ENCODE measurements at regions not wholly inside any gene's neighbourhood (a gene's known extent, or its start where the extent isn't known, plus 50 kb on each side); places are given as distances from the start of the nearest gene placed in this dataset.

- H3K9me2 ChIP-seq (ENCODE audit: insufficient read depth, low read length), result no peaks in the 10 kb centered on the region
- H3F3A ChIP-seq (ENCODE audit: insufficient read depth, low read length, poor library complexity, severe bottlenecking), result no peaks in the 10 kb centered on the region
- H2AFZ ChIP-seq (ENCODE audit: low read depth, low read length), result no peak overlapping the region
- no peaks in the 10 kb centered on the region for H3K9me3 ChIP-seq (ENCODE audit: low read length)
- no peaks in the 10 kb centered on the region for H3K36me3 ChIP-seq (ENCODE audit: insufficient read depth, low read length)
- no peak overlapping the region for H3K9ac ChIP-seq (ENCODE audit: low read length)
- no peaks in the 10 kb centered on the region for H3K27me3 ChIP-seq (ENCODE audit: insufficient read depth, low read depth, low read length)
- H4K20me1 ChIP-seq (ENCODE audit: insufficient read depth), result no peaks in the 10 kb centered on the region
- TF ChIP-seq EZH2 (IDR thresholded peaks at IDR 0.05; ENCODE audit: borderline replicate concordance, insufficient read depth, low read length, poor library complexity, severe bottlenecking) (no peak), EP300 (conservative IDR thresholded peaks at IDR 0.05; ENCODE audit: poor library complexity, severe bottlenecking) (no peak), POLR2AphosphoS5 (IDR thresholded peaks at IDR 0.05) (no peak), MXI1 (conservative IDR thresholded peaks at IDR 0.05; ENCODE audit: poor library complexity, severe bottlenecking) (no peak), CTCF (IDR thresholded peaks at IDR 0.05; ENCODE audit: poor library complexity, severe bottlenecking) (no peak), SMC3 (conservative IDR thresholded peaks at IDR 0.05; ENCODE audit: poor library complexity) (no peak), RAD21 (conservative IDR thresholded peaks at IDR 0.05) (no peak), TAF1 (IDR thresholded peaks at IDR 0.05; ENCODE audit: low read depth) (no peak)
- TF ChIP-seq, protein P1, sequence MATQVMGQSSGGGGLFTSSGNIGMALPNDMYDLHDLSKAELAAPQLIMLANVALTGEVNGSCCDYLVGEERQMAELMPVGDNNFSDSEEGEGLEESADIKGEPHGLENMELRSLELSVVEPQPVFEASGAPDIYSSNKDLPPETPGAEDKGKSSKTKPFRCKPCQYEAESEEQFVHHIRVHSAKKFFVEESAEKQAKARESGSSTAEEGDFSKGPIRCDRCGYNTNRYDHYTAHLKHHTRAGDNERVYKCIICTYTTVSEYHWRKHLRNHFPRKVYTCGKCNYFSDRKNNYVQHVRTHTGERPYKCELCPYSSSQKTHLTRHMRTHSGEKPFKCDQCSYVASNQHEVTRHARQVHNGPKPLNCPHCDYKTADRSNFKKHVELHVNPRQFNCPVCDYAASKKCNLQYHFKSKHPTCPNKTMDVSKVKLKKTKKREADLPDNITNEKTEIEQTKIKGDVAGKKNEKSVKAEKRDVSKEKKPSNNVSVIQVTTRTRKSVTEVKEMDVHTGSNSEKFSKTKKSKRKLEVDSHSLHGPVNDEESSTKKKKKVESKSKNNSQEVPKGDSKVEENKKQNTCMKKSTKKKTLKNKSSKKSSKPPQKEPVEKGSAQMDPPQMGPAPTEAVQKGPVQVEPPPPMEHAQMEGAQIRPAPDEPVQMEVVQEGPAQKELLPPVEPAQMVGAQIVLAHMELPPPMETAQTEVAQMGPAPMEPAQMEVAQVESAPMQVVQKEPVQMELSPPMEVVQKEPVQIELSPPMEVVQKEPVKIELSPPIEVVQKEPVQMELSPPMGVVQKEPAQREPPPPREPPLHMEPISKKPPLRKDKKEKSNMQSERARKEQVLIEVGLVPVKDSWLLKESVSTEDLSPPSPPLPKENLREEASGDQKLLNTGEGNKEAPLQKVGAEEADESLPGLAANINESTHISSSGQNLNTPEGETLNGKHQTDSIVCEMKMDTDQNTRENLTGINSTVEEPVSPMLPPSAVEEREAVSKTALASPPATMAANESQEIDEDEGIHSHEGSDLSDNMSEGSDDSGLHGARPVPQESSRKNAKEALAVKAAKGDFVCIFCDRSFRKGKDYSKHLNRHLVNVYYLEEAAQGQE (IDR thresholded peaks at IDR 0.05; ENCODE audit: borderline replicate concordance), result no peak
- no peaks in the 10 kb centered on the region for H3K79me2 ChIP-seq (replicated peaks; ENCODE audit: insufficient read depth, low read length)
- no peak overlapping the region for H3K4me3 ChIP-seq (ENCODE audit: low read length)
- H3K27ac ChIP-seq (ENCODE audit: low read length), result no peak overlapping the region
- H3K4me2 ChIP-seq (ENCODE audit: low read length), result no peak overlapping the region
Observed at GRCh38 chr3:89682556-89682955, 575.1 kb downstream of the EPHA3 start.

GRCh38 chr3:89685731-89686130, 578.3 kb downstream of the EPHA3 start:
- TF ChIP-seq, protein P1 (IDR thresholded peaks at IDR 0.05; ENCODE audit: borderline replicate concordance), result no peak
- TF ChIP-seq MXI1 (conservative IDR thresholded peaks at IDR 0.05; ENCODE audit: poor library complexity, severe bottlenecking), result no peak
- TF ChIP-seq CTCF (IDR thresholded peaks at IDR 0.05; ENCODE audit: poor library complexity, severe bottlenecking), result no peak
- TF ChIP-seq TAF1 (IDR thresholded peaks at IDR 0.05; ENCODE audit: low read depth), result no peak
- TF ChIP-seq EP300 (conservative IDR thresholded peaks at IDR 0.05; ENCODE audit: poor library complexity, severe bottlenecking), result no peak
- TF ChIP-seq EZH2 (IDR thresholded peaks at IDR 0.05; ENCODE audit: borderline replicate concordance, insufficient read depth, low read length, poor library complexity, severe bottlenecking), result no peak
- TF ChIP-seq POLR2AphosphoS5 (IDR thresholded peaks at IDR 0.05), result no peak
- TF ChIP-seq RAD21 (conservative IDR thresholded peaks at IDR 0.05), result no peak
- TF ChIP-seq SMC3 (conservative IDR thresholded peaks at IDR 0.05; ENCODE audit: poor library complexity), result no peak

More at GRCh38 chr3:89685731-89686130, 578.3 kb downstream of the EPHA3 start:
- H4K20me1 ChIP-seq (ENCODE audit: insufficient read depth), result no peaks in the 10 kb centered on the region
- H3K4me2 ChIP-seq (ENCODE audit: low read length), result peak overlapping the region; percentile 16
- no peak overlapping the region for H3K27ac ChIP-seq (ENCODE audit: low read length)
- no peak overlapping the region for H3K4me3 ChIP-seq (ENCODE audit: low read length)
- no peak overlapping the region for H2AFZ ChIP-seq (ENCODE audit: low read depth, low read length)
- H3K9ac ChIP-seq (ENCODE audit: low read length), result no peak overlapping the region
- H3K79me2 ChIP-seq (replicated peaks; ENCODE audit: insufficient read depth, low read length), result no peaks in the 10 kb centered on the region
- no peaks in the 10 kb centered on the region for H3K27me3 ChIP-seq (ENCODE audit: insufficient read depth, low read depth, low read length)
- H3K36me3 ChIP-seq (ENCODE audit: insufficient read depth, low read length), result no peaks in the 10 kb centered on the region
- no peaks in the 10 kb centered on the region for H3K9me3 ChIP-seq (ENCODE audit: low read length)
- no peaks in the 10 kb centered on the region for H3F3A ChIP-seq (ENCODE audit: insufficient read depth, low read length, poor library complexity, severe bottlenecking)
- H3K9me2 ChIP-seq (ENCODE audit: insufficient read depth, low read length), result no peaks in the 10 kb centered on the region
